C4-2B (cell line): ENCODE measurements at regions not wholly inside any gene's neighbourhood (a gene's known extent, or its start where the extent isn't known, plus 50 kb on each side); places are given as distances from the start of the nearest gene placed in this dataset.

Experiments
- ZFX ChIP-seq: fragments of 450-650 bp; IDR thresholded peaks from 2 replicates; pipeline ENCODE4 v1.6.1; 2017
- TF ChIP-seq, protein P1 (sequence below): fragments of 450-650 bp; conservative IDR thresholded peaks from 2 replicates; pipeline ENCODE4 v1.5.1; 2017; ENCODE audit warnings: mild to moderate bottlenecking

DNA sequence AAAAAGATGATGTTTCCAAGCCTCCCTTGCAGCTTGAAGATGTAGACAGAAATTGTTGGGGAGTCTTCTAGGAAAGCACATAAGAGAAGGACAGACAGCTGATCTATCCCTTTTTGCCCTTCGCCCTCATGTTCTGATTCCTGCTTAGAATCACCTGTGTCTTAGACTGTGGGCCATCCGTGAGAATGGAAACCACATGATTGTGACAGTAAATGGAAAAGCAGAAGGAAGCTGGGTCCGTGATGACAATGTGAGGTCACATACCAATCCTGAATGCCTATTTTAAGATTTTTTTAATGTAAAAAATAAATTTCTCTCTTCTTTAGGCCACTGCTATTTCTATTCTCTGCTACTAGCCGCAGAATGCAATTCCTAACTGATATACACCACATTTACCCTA is 67.7 kb upstream of the C1orf87 start:
- TF ChIP-seq, protein P1, sequence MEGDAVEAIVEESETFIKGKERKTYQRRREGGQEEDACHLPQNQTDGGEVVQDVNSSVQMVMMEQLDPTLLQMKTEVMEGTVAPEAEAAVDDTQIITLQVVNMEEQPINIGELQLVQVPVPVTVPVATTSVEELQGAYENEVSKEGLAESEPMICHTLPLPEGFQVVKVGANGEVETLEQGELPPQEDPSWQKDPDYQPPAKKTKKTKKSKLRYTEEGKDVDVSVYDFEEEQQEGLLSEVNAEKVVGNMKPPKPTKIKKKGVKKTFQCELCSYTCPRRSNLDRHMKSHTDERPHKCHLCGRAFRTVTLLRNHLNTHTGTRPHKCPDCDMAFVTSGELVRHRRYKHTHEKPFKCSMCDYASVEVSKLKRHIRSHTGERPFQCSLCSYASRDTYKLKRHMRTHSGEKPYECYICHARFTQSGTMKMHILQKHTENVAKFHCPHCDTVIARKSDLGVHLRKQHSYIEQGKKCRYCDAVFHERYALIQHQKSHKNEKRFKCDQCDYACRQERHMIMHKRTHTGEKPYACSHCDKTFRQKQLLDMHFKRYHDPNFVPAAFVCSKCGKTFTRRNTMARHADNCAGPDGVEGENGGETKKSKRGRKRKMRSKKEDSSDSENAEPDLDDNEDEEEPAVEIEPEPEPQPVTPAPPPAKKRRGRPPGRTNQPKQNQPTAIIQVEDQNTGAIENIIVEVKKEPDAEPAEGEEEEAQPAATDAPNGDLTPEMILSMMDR, result no peak
- no peak for TF ChIP-seq ZFX
